ENCODE measurements at regions not wholly inside any gene's neighbourhood (a gene's known extent, or its start where the extent isn't known, plus 50 kb on each side); places are given as distances from the start of the nearest gene placed in this dataset.

GRCh38 chr12:83642205-83642604 lies 955.5 kb downstream of the TMTC2 start (continued):
- TF ChIP-seq CTCF (IDR thresholded peaks at IDR 0.05; ENCODE audit: control extremely low read depth in 1 of 3, insufficient read depth in 1 of 3, low read depth in 1 of 3, low read length in 3 of 3) (no peak), NRF1 (IDR thresholded peaks at IDR 0.05; ENCODE audit: low read depth, low read length) (no peak), TBP (IDR thresholded peaks at IDR 0.05; ENCODE audit: low read depth, low read length) (no peak), CEBPB (IDR thresholded peaks at IDR 0.05; ENCODE audit: low read depth, low read length) (no peak), SP2 (IDR thresholded peaks at IDR 0.05; ENCODE audit: low read length) (no peak), EGR1 (IDR thresholded peaks at IDR 0.05; ENCODE audit: borderline replicate concordance, low read depth, low read length) (no peak), KDM4A (IDR thresholded peaks at IDR 0.05; ENCODE audit: low read depth, low read length, severe bottlenecking) (no peak)

Measured in H1 (cell line).